Activated naive CD4-positive, alpha-beta T cell treated with anti-CD3 and anti-CD28 coated beads, Interleukin-2, amount 50 U/mL, for 72 hours (primary cell): ENCODE measurements at regions not wholly inside any gene's neighbourhood (a gene's known extent, or its start where the extent isn't known, plus 50 kb on each side); places are given as distances from the start of the nearest gene placed in this dataset.

ENCODE experiments used
- ATAC-seq, 2 donors: fragments of 150-1000 bp; cut with Tn5 transposase; 2 replicates each; pipeline ENCODE4 v1.10.0; 2021; ENCODE audit warnings: mild to moderate bottlenecking in 2 of 2, moderate library complexity in 2 of 2
- DNase-seq, 2 donors: peaks; one replicate each; pipeline ENCODE4 v3.0.0; 2021 to 2022; ENCODE audit warnings: low spot score in 2 of 2
- H3K27ac Mint-ChIP-seq, 2 donors: one replicate each; pipeline ENCODE4 v1.8.0; 2022; ENCODE audit warnings: mild to moderate bottlenecking in 2 of 2, mixed read lengths in 2 of 2
- H3K36me3 Mint-ChIP-seq, 2 donors: one replicate each; pipeline ENCODE4 v1.8.0; 2022; ENCODE audit warnings: mixed read lengths in 2 of 2
- H3K9me3 Mint-ChIP-seq, 2 donors: one replicate each; pipeline ENCODE4 v1.8.0; 2022; ENCODE audit warnings: mixed read lengths in 2 of 2

DNA sequence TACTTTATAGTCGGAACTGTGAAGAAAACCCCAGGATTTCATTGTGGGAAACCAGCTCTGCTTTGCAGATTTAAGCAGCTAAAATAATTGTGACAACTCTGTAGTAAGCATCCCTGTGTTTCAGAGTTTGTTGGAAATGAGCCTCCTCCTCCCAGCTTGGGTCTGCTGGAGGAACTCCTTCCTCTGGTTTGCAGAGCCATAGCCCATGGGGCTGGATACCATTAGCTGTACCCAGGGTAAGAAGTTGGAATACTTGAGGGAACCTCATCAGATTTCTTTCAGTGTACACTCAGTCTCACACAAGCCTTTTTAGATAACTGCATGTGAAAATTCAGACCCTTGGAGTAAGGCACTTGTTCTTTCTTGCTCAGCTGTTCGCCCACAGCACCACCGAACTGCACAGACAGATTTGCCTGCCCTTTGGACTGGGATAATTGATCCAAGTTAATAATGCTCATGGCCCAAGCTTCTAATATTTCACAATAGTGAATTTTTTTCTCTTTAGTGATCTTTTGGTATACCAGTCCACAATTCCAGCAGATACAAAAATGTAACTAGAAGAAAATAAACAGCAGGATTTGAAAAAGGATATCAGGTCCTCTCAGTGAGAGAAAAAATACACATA, 467.4 kb upstream of the FZD8 start:
- ATAC-seq (no peak), DNase-seq (no peak)
- peaks cover 9 to 13% of the 10 kb centered on the region in 2 donors for H3K9me3 Mint-ChIP-seq
- no peaks in the 10 kb centered on the region for H3K36me3 Mint-ChIP-seq
- H3K27ac Mint-ChIP-seq = no peak overlapping the region

DNA sequence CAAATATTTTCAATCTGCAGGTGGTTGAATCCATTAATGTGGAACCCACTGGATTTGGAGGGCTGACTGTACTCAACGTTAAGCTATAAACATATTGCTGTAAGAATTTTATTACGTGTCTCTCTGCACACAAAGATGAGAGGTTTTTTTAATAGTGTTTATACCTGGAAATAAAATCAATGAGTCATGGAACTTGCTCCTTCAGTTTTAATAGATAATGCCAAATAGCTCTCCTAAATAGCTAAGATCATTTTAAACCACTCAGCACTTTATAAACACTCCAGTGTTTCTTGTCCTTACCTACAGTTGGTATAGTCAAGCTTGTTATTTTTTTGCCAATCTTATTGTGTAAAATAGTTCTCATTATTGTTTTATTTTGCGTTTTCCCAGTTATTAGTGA, 455.6 kb upstream of the FZD8 start:
- peaks cover 0 to 6% of the 10 kb centered on the region in 2 donors for H3K9me3 Mint-ChIP-seq
- ATAC-seq (no peak), DNase-seq (no peak)
- no peak overlapping the region for H3K27ac Mint-ChIP-seq
- no peaks in the 10 kb centered on the region for H3K36me3 Mint-ChIP-seq

GRCh38 chr10:36096576-36096975, 454.5 kb upstream of the FZD8 start:
- ATAC-seq (no peak), DNase-seq (no peak)
- no peak overlapping the region for H3K27ac Mint-ChIP-seq
- peaks cover 0 to 6% of the 10 kb centered on the region in 2 donors for H3K9me3 Mint-ChIP-seq
- no peaks in the 10 kb centered on the region for H3K36me3 Mint-ChIP-seq

- peaks cover 4 to 5% of the 10 kb centered on the region in 2 donors for H3K9me3 Mint-ChIP-seq
- no peak for DNase-seq
- no peak overlapping the region for H3K27ac Mint-ChIP-seq
- no peaks in the 10 kb centered on the region for H3K36me3 Mint-ChIP-seq
- no peak for ATAC-seq
Measured at GRCh38 chr10:36094096-36094495, 452.0 kb upstream of the FZD8 start.

DNA sequence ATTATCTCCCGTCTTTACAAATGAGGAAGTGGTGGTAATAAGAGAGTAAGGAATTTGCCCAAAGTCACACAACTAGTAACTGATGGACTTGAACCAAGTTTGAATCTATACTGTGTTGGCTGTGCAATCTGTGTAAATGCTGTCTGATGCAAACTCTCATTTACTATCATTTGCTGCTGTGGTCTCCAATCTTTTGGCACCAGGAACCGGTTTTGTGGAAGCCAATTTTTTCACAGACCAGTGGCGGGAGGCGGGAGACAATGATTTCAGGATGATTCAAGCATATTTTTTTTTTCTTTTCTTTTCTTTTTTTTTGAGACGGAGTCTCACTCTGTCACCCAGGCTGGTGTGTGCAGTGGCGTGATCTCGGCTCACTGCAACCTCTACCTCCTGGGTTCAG, 450.0 kb upstream of the FZD8 start:
- ATAC-seq (no peak), DNase-seq (no peak)
- Mint-ChIP-seq H3K9me3 (peaks cover 4 to 5% of the 10 kb centered on the region in 2 donors), H3K36me3 (no peaks in the 10 kb centered on the region), H3K27ac (no peak overlapping the region)

- Mint-ChIP-seq H3K27ac (no peak overlapping the region), H3K36me3 (no peaks in the 10 kb centered on the region), H3K9me3 (peaks cover 4 to 5% of the 10 kb centered on the region in 2 donors)
- ATAC-seq = no peak
- DNase-seq = no peak
Measured at GRCh38 chr10:36091007-36091406, 448.9 kb upstream of the FZD8 start.

- H3K36me3 Mint-ChIP-seq = no peaks in the 10 kb centered on the region
- peaks cover 4 to 10% of the 10 kb centered on the region in 2 donors for H3K9me3 Mint-ChIP-seq
- DNase-seq (no peak), ATAC-seq (no peak)
- H3K27ac Mint-ChIP-seq = no peak overlapping the region
Measured at GRCh38 chr10:36089790-36090440, 447.8 kb upstream of the FZD8 start.

GRCh38 chr10:36087006-36088005, 445.2 kb upstream of the FZD8 start:
- Mint-ChIP-seq H3K27ac (no peak overlapping the region), H3K36me3 (peaks cover 0 to 7% of the 10 kb centered on the region in 2 donors), H3K9me3 (peaks cover 10 to 16% of the 10 kb centered on the region in 2 donors)
- ATAC-seq (no peak), DNase-seq (no peak)

DNA sequence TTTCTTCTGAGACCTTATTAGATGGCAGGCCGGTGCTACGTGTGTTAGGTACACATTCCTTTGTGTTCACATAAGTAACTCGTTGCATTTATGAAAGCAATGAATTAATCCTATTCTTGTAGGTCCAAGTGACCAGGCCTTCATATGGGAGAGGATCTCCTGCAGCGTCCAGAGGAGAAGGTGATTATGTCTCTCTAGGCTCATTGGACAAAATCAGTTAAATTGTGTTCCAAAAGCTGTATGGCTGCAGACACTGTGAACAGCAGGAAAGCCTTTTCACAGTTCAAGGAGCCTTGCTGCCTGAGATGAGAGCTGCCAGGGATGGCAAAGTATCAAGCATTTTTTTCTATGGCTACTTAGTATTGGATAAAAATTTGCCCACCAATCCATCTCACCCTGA, 433.1 kb upstream of the FZD8 start:
- ATAC-seq = no peak
- Mint-ChIP-seq H3K9me3 (peaks cover 6 to 14% of the 10 kb centered on the region in 2 donors), H3K36me3 (no peaks in the 10 kb centered on the region), H3K27ac (no peak overlapping the region)
- DNase-seq = no peak

DNA sequence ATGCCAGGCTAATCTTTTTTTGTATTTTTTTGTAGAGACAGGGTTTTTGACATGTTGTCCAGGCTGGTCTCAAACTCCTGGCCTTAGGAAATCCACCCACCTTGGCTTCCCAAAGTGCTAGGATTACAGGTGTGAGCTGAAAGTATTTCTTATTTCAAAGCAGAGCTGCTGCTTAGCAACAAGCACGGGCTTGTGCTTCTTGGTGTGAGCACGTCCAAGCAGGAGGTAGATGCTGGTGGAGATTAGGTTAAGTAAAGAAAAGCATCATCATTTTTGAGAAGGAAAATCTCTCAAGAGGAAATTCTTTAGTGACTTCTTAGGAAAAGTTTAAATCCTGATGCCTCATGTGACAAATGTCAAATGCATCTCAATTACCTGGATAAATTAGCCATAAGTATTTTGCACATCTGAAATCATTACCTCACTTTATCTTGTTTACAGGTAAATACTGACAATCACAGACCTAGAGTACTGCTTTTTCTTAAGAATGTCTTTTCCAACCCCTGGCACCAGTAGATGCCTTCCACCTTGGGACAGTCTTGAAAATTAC, 431.8 kb upstream of the FZD8 start:
- Mint-ChIP-seq H3K36me3 (no peaks in the 10 kb centered on the region), H3K27ac (no peak overlapping the region), H3K9me3 (peaks cover 5 to 14% of the 10 kb centered on the region in 2 donors)
- DNase-seq = no peak
- no peak for ATAC-seq

- ATAC-seq (no peak), DNase-seq (no peak)
- no peak overlapping the region for H3K27ac Mint-ChIP-seq
- no peaks in the 10 kb centered on the region for H3K36me3 Mint-ChIP-seq
- H3K9me3 Mint-ChIP-seq = peaks cover 0 to 7% of the 10 kb centered on the region in 2 donors
Measured at GRCh38 chr10:36068542-36068941, 426.4 kb upstream of the FZD8 start.

DNA sequence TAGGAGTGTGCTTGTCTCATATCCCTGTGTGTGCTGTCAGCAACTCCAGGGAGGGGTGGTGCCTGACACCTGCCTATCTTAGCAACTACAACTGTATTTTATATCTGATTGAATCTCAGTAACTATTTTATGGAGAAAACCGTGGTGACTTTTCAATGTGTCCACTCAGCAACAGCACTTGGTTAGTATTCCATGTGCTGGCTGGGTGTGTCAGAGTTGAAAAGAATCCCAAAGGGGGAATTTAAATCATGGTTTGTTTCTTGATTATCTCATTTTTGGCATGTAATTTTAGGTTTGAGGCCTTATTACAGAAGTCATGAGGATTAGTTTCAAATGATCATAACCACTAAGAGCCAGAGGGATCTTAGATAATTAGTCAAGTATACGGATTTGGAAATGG, 425.7 kb upstream of the FZD8 start:
- no peak for DNase-seq
- Mint-ChIP-seq H3K36me3 (no peaks in the 10 kb centered on the region), H3K9me3 (peaks cover 0 to 7% of the 10 kb centered on the region in 2 donors), H3K27ac (no peak overlapping the region)
- ATAC-seq = no peak

- ATAC-seq (no peak), DNase-seq (no peak)
- H3K9me3 Mint-ChIP-seq = peaks cover 0 to 7% of the 10 kb centered on the region in 2 donors
- no peak overlapping the region for H3K27ac Mint-ChIP-seq
- H3K36me3 Mint-ChIP-seq = no peaks in the 10 kb centered on the region
Measured at GRCh38 chr10:36066850-36067249, 424.8 kb upstream of the FZD8 start.

DNA sequence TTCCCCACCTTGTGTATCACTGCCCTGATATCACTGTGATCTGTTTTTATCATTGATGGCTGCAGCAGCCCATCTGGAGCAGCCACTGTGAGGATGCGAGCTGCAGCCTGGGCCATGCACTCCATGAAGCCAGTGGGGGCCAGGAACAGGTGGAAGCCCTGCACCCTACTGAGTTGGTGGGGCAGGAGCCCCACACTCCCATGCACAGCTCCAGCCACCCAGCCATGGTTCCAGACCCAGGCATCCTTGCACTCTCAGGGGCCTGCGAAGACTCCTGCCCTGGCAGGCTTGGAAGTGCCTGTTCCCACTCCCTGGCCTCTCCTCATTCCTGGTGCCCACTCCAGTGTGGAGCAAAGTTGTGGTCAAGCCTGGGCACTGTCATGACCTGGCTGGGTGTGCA, 424.0 kb upstream of the FZD8 start:
- no peak overlapping the region for H3K27ac Mint-ChIP-seq
- DNase-seq = no peak

DNA sequence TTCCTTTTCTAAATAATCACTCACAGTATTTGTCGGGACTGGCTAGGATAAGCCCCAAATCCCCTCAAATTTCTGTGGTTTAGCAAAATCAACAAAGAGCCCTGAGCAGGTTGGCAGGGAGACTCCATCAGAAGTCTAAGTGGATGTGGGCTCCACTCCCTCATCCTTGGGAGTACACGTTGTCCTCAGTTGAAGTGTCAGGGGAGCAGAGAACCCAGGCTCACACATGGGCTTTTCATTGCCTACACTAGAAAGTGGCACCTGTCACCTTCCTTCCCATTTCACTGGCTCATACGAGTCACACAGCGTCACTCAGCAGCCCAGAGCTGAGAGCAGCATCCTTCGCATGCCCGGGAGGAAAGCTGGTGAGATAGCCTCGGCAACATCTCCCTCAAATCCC, 421.3 kb upstream of the FZD8 start:
- Mint-ChIP-seq H3K27ac (no peak overlapping the region), H3K9me3 (peaks cover 5 to 7% of the 10 kb centered on the region in 2 donors), H3K36me3 (no peaks in the 10 kb centered on the region)
- DNase-seq (no peak), ATAC-seq (no peak)

More for the DNA sequence above, 424.0 kb upstream of the FZD8 start:
- Mint-ChIP-seq H3K36me3 (no peaks in the 10 kb centered on the region), H3K9me3 (peaks cover 0 to 7% of the 10 kb centered on the region in 2 donors)
- ATAC-seq = no peak

DNA sequence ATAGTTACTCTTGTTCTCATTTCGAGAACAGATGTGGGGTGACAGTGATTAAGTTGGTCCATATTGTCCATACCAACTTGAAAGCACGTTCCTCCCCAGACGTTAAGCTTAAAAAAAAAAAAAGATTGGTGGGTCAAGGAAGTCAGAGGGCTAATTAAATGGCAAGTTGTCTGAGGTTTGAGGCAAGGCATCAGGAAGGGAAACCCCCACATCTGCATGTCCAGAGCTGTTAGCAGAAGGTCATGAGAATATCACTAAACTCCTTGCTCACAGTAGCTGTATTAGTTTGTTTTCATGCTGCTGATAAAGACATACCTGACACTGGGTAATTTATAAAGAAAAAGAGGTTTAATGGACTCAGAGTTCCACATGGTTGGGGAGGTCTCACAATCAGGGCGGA, 415.6 kb upstream of the FZD8 start:
- no peak overlapping the region for H3K27ac Mint-ChIP-seq

GRCh38 chr10:36057180-36057579, 415.1 kb upstream of the FZD8 start:
- Mint-ChIP-seq H3K27ac (no peak overlapping the region), H3K36me3 (no peaks in the 10 kb centered on the region), H3K9me3 (peaks cover 3 to 13% of the 10 kb centered on the region in 2 donors)
- ATAC-seq (no peak), DNase-seq (no peak)

More for the DNA sequence above, 415.6 kb upstream of the FZD8 start:
- DNase-seq (no peak), ATAC-seq (no peak)
- H3K9me3 Mint-ChIP-seq = peaks cover 3 to 13% of the 10 kb centered on the region in 2 donors
- no peaks in the 10 kb centered on the region for H3K36me3 Mint-ChIP-seq
